GM03348 (cell line): ENCODE measurements at regions not wholly inside any gene's neighbourhood (a gene's known extent, or its start where the extent isn't known, plus 50 kb on each side); places are given as distances from the start of the nearest gene placed in this dataset.

Source experiments
- DNase-seq: peaks from one replicate; pipeline ENCODE4 v3.0.0; 2012; ENCODE audit warnings: low spot score

GRCh38 chr7:33661430-33662160 lies 243.7 kb upstream of the BMPER start:
- no peak for DNase-seq

GRCh38 chr7:33666531-33666930 lies 238.8 kb upstream of the BMPER start:
- DNase-seq, result no peak

GRCh38 chr7:33667196-33667595 lies 238.1 kb upstream of the BMPER start:
- DNase-seq, result peak; percentile 18

- DNase-seq, result no peak
These were observed 236.1 kb upstream of the BMPER start for GRCh38 chr7:33669251-33669670.

GRCh38 chr7:33671531-33672262 lies 233.6 kb upstream of the BMPER start:
- no peak for DNase-seq

GRCh38 chr7:33673029-33673700 lies 232.2 kb upstream of the BMPER start:
- DNase-seq, result no peak

- DNase-seq, result no peak
These were observed 230.4 kb upstream of the BMPER start for GRCh38 chr7:33674804-33675411.

- DNase-seq, result no peak
These were observed 227.8 kb upstream of the BMPER start for GRCh38 chr7:33677556-33677955.

- DNase-seq, result no peak
These were observed 226.6 kb upstream of the BMPER start for GRCh38 chr7:33678569-33679335.

- no peak for DNase-seq
These were observed 224.7 kb upstream of the BMPER start for GRCh38 chr7:33680682-33681081.

- no peak for DNase-seq
These were observed 219.8 kb upstream of the BMPER start for GRCh38 chr7:33685503-33685902.

GRCh38 chr7:33685981-33686683 lies 219.2 kb upstream of the BMPER start:
- no peak for DNase-seq

- DNase-seq, result no peak
These were observed 217.7 kb upstream of the BMPER start for GRCh38 chr7:33687625-33688024.

GRCh38 chr7:33691180-33691579 lies 214.2 kb upstream of the BMPER start:
- DNase-seq, result no peak

GRCh38 chr7:33692956-33693355 lies 212.4 kb upstream of the BMPER start:
- peak; percentile 78 for DNase-seq

GRCh38 chr7:33694006-33694405 lies 211.3 kb upstream of the BMPER start:
- no peak for DNase-seq

- DNase-seq, result no peak
These were observed 207.7 kb upstream of the BMPER start for GRCh38 chr7:33697616-33698015.

GRCh38 chr7:33698041-33698440 lies 207.3 kb upstream of the BMPER start:
- no peak for DNase-seq

GRCh38 chr7:33698692-33699128 lies 206.6 kb upstream of the BMPER start:
- no peak for DNase-seq

- no peak for DNase-seq
These were observed 205.1 kb upstream of the BMPER start for GRCh38 chr7:33700001-33700899.
